Gastrocnemius medialis (tissue), 4 donors: ENCODE measurements at regions not wholly inside any gene's neighbourhood (a gene's known extent, or its start where the extent isn't known, plus 50 kb on each side); places are given as distances from the start of the nearest gene placed in this dataset.

Experiments used
- CTCF ChIP-seq, 5 experiments: fragments of 450-650 bp in 3 of 5; fragments of 200-600 bp in 2 of 5; sonication (generic) in 2 of 5; IDR thresholded peaks in 4 of 5; conservative IDR thresholded peaks in 1 of 5; 1 replicate in 4 of 5; 2 replicates in 1 of 5; pipeline ENCODE4 v1.5.1; 2016 to 2019; ENCODE audit warnings: antibody characterized with exemption in 5 of 5, mild to moderate bottlenecking in 3 of 5, moderate library complexity in 3 of 5
- POLR2A ChIP-seq, 2 donors: fragments of 450-650 bp; IDR thresholded peaks; one replicate each; pipeline ENCODE4 v1.6.1; 2017; ENCODE audit warnings: antibody characterized with exemption in 2 of 2, mild to moderate bottlenecking in 2 of 2, moderate library complexity in 2 of 2

- TF ChIP-seq CTCF (IDR thresholded peaks at IDR 0.05 in 4 of 5, conservative IDR thresholded peaks at IDR 0.05 in 1 of 5) (no peak), POLR2A (IDR thresholded peaks at IDR 0.05) (no peak)
These were observed 210.1 kb upstream of the CDH10 start for GRCh38 chr5:24854850-24855249.
